ENCODE measurements at regions not wholly inside any gene's neighbourhood (a gene's known extent, or its start where the extent isn't known, plus 50 kb on each side); places are given as distances from the start of the nearest gene placed in this dataset.

- ATAC-seq = peak; percentile 88
- TF ChIP-seq CSRNP3 (CRISPR knock-in tag; IDR thresholded peaks at IDR 0.05) (no peak), SNAI2 (CRISPR knock-in tag; IDR thresholded peaks at IDR 0.05) (no peak), POU6F1 (CRISPR knock-in tag; IDR thresholded peaks at IDR 0.05; ENCODE audit: borderline replicate concordance, low read depth) (no peak), ZNF8 (CRISPR knock-in tag; IDR thresholded peaks at IDR 0.05) (no peak), TCF4 (CRISPR knock-in tag; IDR thresholded peaks at IDR 0.05; ENCODE audit: borderline replicate concordance) (no peak), TSHZ2 (CRISPR knock-in tag; IDR thresholded peaks at IDR 0.05) (0 out of 2 replicates have a peak, but pooled peaks have one; percentile 32), BACH2 (CRISPR knock-in tag; IDR thresholded peaks at IDR 0.05; ENCODE audit: borderline replicate concordance) (no peak), ZFP3 (CRISPR knock-in tag; IDR thresholded peaks at IDR 0.05) (no peak), ZFP30 (CRISPR knock-in tag; IDR thresholded peaks at IDR 0.05) (no peak), OSR1 (CRISPR knock-in tag; IDR thresholded peaks at IDR 0.05) (no peak), ISL1 (CRISPR knock-in tag; IDR thresholded peaks at IDR 0.05) (peak; percentile 90), ESRRG (CRISPR knock-in tag; IDR thresholded peaks at IDR 0.05) (no peak), ZNF70 (CRISPR knock-in tag; IDR thresholded peaks at IDR 0.05) (no peak), PPARA (CRISPR knock-in tag; IDR thresholded peaks at IDR 0.05; ENCODE audit: borderline replicate concordance) (no peak), ARNTL (CRISPR knock-in tag; IDR thresholded peaks at IDR 0.05; ENCODE audit: borderline replicate concordance, low read depth) (no peak), TOX (CRISPR knock-in tag; IDR thresholded peaks at IDR 0.05; ENCODE audit: borderline replicate concordance) (no peak), CREB5 (CRISPR knock-in tag; IDR thresholded peaks at IDR 0.05; ENCODE audit: low read depth) (no peak), ZC3H10 (CRISPR knock-in tag; IDR thresholded peaks at IDR 0.05) (peak; percentile 73; the same call in 1 of the 2 replicates)
Measured at GRCh38 chr4:138639018-138639741, 376.4 kb upstream of the NOCT start.

GRCh38 chr4:138636781-138637180 is 378.8 kb upstream of the NOCT start:
- TF ChIP-seq ZFP30 (CRISPR knock-in tag; IDR thresholded peaks at IDR 0.05) = no peak
- no peak for TF ChIP-seq POU6F1 (CRISPR knock-in tag; IDR thresholded peaks at IDR 0.05; ENCODE audit: borderline replicate concordance, low read depth)
- TF ChIP-seq OSR1 (CRISPR knock-in tag; IDR thresholded peaks at IDR 0.05) = no peak
- no peak for ATAC-seq

- no peak for ATAC-seq
- TF ChIP-seq TCF4 (CRISPR knock-in tag; IDR thresholded peaks at IDR 0.05; ENCODE audit: borderline replicate concordance) (no peak), TOX (CRISPR knock-in tag; IDR thresholded peaks at IDR 0.05; ENCODE audit: borderline replicate concordance) (no peak), RARB (CRISPR knock-in tag; IDR thresholded peaks at IDR 0.05) (no peak), ZNF8 (CRISPR knock-in tag; IDR thresholded peaks at IDR 0.05) (no peak), ZNF565 (CRISPR knock-in tag; conservative IDR thresholded peaks at IDR 0.05; ENCODE audit: low read depth) (no peak), CREB5 (CRISPR knock-in tag; IDR thresholded peaks at IDR 0.05; ENCODE audit: low read depth) (no peak)
Measured at GRCh38 chr4:138634915-138635314, 380.7 kb upstream of the NOCT start.

Data from SK-N-SH treated with all-trans-retinoic acid at 6 μM for 48 hours (cell line).